ENCODE measurements at regions not wholly inside any gene's neighbourhood (a gene's known extent, or its start where the extent isn't known, plus 50 kb on each side); places are given as distances from the start of the nearest gene placed in this dataset.

- no peak for TF ChIP-seq CTCF (IDR thresholded peaks at IDR 0.05)
- TF ChIP-seq POLR2A (IDR thresholded peaks at IDR 0.05): no peak
These were observed 257.1 kb upstream of the CADM1 start for GRCh38 chr11:115761348-115761747.
